MM.1S (cell line): ENCODE measurements at regions not wholly inside any gene's neighbourhood (a gene's known extent, or its start where the extent isn't known, plus 50 kb on each side); places are given as distances from the start of the nearest gene placed in this dataset.

Experiments used
- DNase-seq: peaks from one replicate; pipeline ENCODE4 v3.0.0-alpha.2; 2015
- H2AFZ ChIP-seq: fragments of 300-600 bp; sonication (generic); 2 replicates; pipeline ENCODE4 v1.6.0; 2016; ENCODE audit warnings: antibody characterized with exemption, low read length
- H3F3A ChIP-seq: fragments of 300-600 bp; sonication (generic); 2 replicates; pipeline ENCODE4 v1.6.1; 2016; ENCODE audit warnings: mild to moderate bottlenecking, antibody characterized with exemption, low read length, moderate library complexity, mixed read lengths; ENCODE audit not compliant: insufficient read depth
- H3K27ac ChIP-seq: fragments of 300-600 bp; sonication (generic); 2 replicates; pipeline ENCODE4 v1.5.1; 2016; ENCODE audit warnings: mild to moderate bottlenecking, low read length
- H3K27me3 ChIP-seq: fragments of 300-600 bp; sonication (generic); replicated peaks from 2 replicates; pipeline ENCODE4 v1.6.0; 2016; ENCODE audit warnings: low read length; ENCODE audit not compliant: insufficient read depth
- H3K36me3 ChIP-seq: fragments of 300-600 bp; sonication (generic); replicated peaks from 2 replicates; pipeline ENCODE4 v1.6.1; 2016; ENCODE audit warnings: mild to moderate bottlenecking, low read length, mixed read lengths; ENCODE audit not compliant: insufficient read depth
- H3K4me1 ChIP-seq: fragments of 300-600 bp; sonication (generic); 2 replicates; pipeline ENCODE4 v1.6.1; 2016; ENCODE audit warnings: low read length, mixed read lengths
- H3K4me2 ChIP-seq: fragments of 300-600 bp; sonication (generic); 2 replicates; pipeline ENCODE4 v1.6.0; 2016; ENCODE audit warnings: low read depth, low read length
- H3K4me3 ChIP-seq: fragments of 300-600 bp; sonication (generic); 2 replicates; pipeline ENCODE4 v1.5.1; 2016; ENCODE audit warnings: low read length, mixed read lengths
- H3K79me2 ChIP-seq: fragments of 300-600 bp; sonication (generic); 2 replicates; pipeline ENCODE4 v1.6.1; 2016; ENCODE audit warnings: mixed run types, low read length, mixed read lengths
- H3K9ac ChIP-seq: fragments of 300-600 bp; sonication (generic); 2 replicates; pipeline ENCODE4 v1.6.1; 2016; ENCODE audit warnings: low read length, mixed read lengths
- H3K9me2 ChIP-seq: fragments of 300-600 bp; sonication (generic); replicated peaks from 2 replicates; pipeline ENCODE4 v1.6.1; 2016; ENCODE audit warnings: mild to moderate bottlenecking, low read length, mixed read lengths; ENCODE audit not compliant: insufficient read depth
- H3K9me3 ChIP-seq: fragments of 300-600 bp; sonication (generic); replicated peaks from 2 replicates; pipeline ENCODE4 v1.6.1; 2016; ENCODE audit warnings: mild to moderate bottlenecking, low read length, mixed read lengths; ENCODE audit not compliant: insufficient read depth
- H4K20me1 ChIP-seq: fragments of 300-600 bp; sonication (generic); 2 replicates; pipeline ENCODE4 v1.6.1; 2016; ENCODE audit warnings: mild to moderate bottlenecking, low read length, moderate library complexity, mixed read lengths; ENCODE audit not compliant: insufficient read depth
- CTCF ChIP-seq: fragments of 300-600 bp; sonication (generic); IDR thresholded peaks from 2 replicates; pipeline ENCODE4 v1.5.1; 2016; ENCODE audit warnings: antibody characterized with exemption, low read length, mixed read lengths
- EZH2 ChIP-seq: fragments of 300-600 bp; sonication (generic); optimal IDR thresholded peaks from 2 replicates; pipeline ENCODE3; 2017; ENCODE audit warnings: low read depth, mild to moderate bottlenecking, antibody characterized with exemption, low read length, mixed read lengths
- EZH2phosphoT487 ChIP-seq: fragments of 300-600 bp; sonication (generic); IDR thresholded peaks from 2 replicates; pipeline ENCODE4 v1.6.1; 2018; ENCODE audit warnings: antibody characterized with exemption, low read length

- H3K4me2 ChIP-seq: no peak overlapping the region
These were observed 493.9 kb upstream of the ZNF385D start for GRCh38 chr3:22244761-22245521.

GRCh38 chr3:22245811-22246583 is 495.0 kb upstream of the ZNF385D start:
- H3K27me3 ChIP-seq: no peaks in the 10 kb centered on the region
- no peak overlapping the region for H3K9ac ChIP-seq
- no peak for DNase-seq
- no peak overlapping the region for H2AFZ ChIP-seq
- no peaks in the 10 kb centered on the region for H3K9me3 ChIP-seq
- H3K36me3 ChIP-seq: no peaks in the 10 kb centered on the region
- H3K9me2 ChIP-seq: no peaks in the 10 kb centered on the region
- H3K4me3 ChIP-seq: no peak overlapping the region
- H3K79me2 ChIP-seq: no peaks in the 10 kb centered on the region
- no peak overlapping the region for H3K27ac ChIP-seq
- no peak for TF ChIP-seq CTCF
- no peak for TF ChIP-seq EZH2
- TF ChIP-seq EZH2phosphoT487: no peak
- no peaks in the 10 kb centered on the region for H3K4me1 ChIP-seq
- H4K20me1 ChIP-seq: no peaks in the 10 kb centered on the region
- no peaks in the 10 kb centered on the region for H3F3A ChIP-seq
- H3K4me2 ChIP-seq: no peak overlapping the region

More at GRCh38 chr3:22244761-22245521, 493.9 kb upstream of the ZNF385D start:
- Histone ChIP-seq H3K9ac (no peak overlapping the region), H3K27me3 (no peaks in the 10 kb centered on the region), H3K79me2 (no peaks in the 10 kb centered on the region), H2AFZ (no peak overlapping the region), H3K9me2 (no peaks in the 10 kb centered on the region), H3F3A (no peaks in the 10 kb centered on the region), H4K20me1 (no peaks in the 10 kb centered on the region), H3K27ac (no peak overlapping the region), H3K9me3 (no peaks in the 10 kb centered on the region), H3K4me3 (no peak overlapping the region), H3K36me3 (no peaks in the 10 kb centered on the region), H3K4me1 (no peaks in the 10 kb centered on the region)
- TF ChIP-seq CTCF: no peak
- TF ChIP-seq EZH2: no peak
- no peak for TF ChIP-seq EZH2phosphoT487
- DNase-seq: no peak

- H3K4me2 ChIP-seq: no peak overlapping the region
- no peaks in the 10 kb centered on the region for H3K36me3 ChIP-seq
- H4K20me1 ChIP-seq: no peaks in the 10 kb centered on the region
- H3K27ac ChIP-seq: no peak overlapping the region
- no peaks in the 10 kb centered on the region for H3K4me1 ChIP-seq
- no peaks in the 10 kb centered on the region for H3K9me3 ChIP-seq
- H3K79me2 ChIP-seq: no peaks in the 10 kb centered on the region
- no peaks in the 10 kb centered on the region for H3F3A ChIP-seq
- TF ChIP-seq EZH2 (no peak), EZH2phosphoT487 (no peak), CTCF (no peak)
- no peak overlapping the region for H2AFZ ChIP-seq
- no peaks in the 10 kb centered on the region for H3K9me2 ChIP-seq
- H3K27me3 ChIP-seq: no peaks in the 10 kb centered on the region
- H3K4me3 ChIP-seq: no peak overlapping the region
- H3K9ac ChIP-seq: no peak overlapping the region
- DNase-seq: no peak
These were observed 498.6 kb upstream of the ZNF385D start for GRCh38 chr3:22249658-22250057.
